ENCODE measurements at regions not wholly inside any gene's neighbourhood (a gene's known extent, or its start where the extent isn't known, plus 50 kb on each side); places are given as distances from the start of the nearest gene placed in this dataset.

GRCh38 chr4:11618666-11619282 is 190.1 kb upstream of the HS3ST1 start:
- ATAC-seq (no peak), DNase-seq (no peak)
- Histone ChIP-seq H3K9me3 (no peaks in the 10 kb centered on the region), H3K27ac (no peak overlapping the region), H3K27me3 (no peaks in the 10 kb centered on the region), H3K4me3 (no peak overlapping the region), H3K4me1 (no peaks in the 10 kb centered on the region), H3K36me3 (no peaks in the 10 kb centered on the region)
- intact Hi-C loops (cut with DNase I; ENCODE audit: low total_unique reads) (no loop called here), in situ Hi-C loops (cut with MboI; ENCODE audit: low sequenced_read_pairs in 4 of 4) (no loop called here)
- TF ChIP-seq POLR2A (IDR thresholded peaks at IDR 0.05) (no peak), CTCF (IDR thresholded peaks at IDR 0.05 in 4 of 5, conservative IDR thresholded peaks at IDR 0.05 in 1 of 5) (no peak)

- H3K27me3 ChIP-seq, result no peaks in the 10 kb centered on the region
- no peak for TF ChIP-seq POLR2A (IDR thresholded peaks at IDR 0.05)
- TF ChIP-seq CTCF (IDR thresholded peaks at IDR 0.05 in 4 of 5, conservative IDR thresholded peaks at IDR 0.05 in 1 of 5), result no peak
- H3K4me3 ChIP-seq, result no peak overlapping the region
- DNase-seq (no peak), ATAC-seq (no peak)
- intact Hi-C loops (cut with DNase I; ENCODE audit: low total_unique reads), result no loop called here
- H3K4me1 ChIP-seq, result no peaks in the 10 kb centered on the region
- in situ Hi-C loops (cut with MboI; ENCODE audit: low sequenced_read_pairs in 4 of 4), result no loop called here
- H3K36me3 ChIP-seq, result no peaks in the 10 kb centered on the region
- no peak overlapping the region for H3K27ac ChIP-seq
- H3K9me3 ChIP-seq, result no peaks in the 10 kb centered on the region
These were observed 188.2 kb upstream of the HS3ST1 start for GRCh38 chr4:11616856-11617255.

GRCh38 chr4:11615601-11616000 is 186.9 kb upstream of the HS3ST1 start:
- no peak overlapping the region for H3K27ac ChIP-seq
- H3K9me3 ChIP-seq, result no peaks in the 10 kb centered on the region
- no peak overlapping the region for H3K4me3 ChIP-seq
- DNase-seq (no peak), ATAC-seq (no peak)
- in situ Hi-C loops (cut with MboI; ENCODE audit: low sequenced_read_pairs in 4 of 4) (no loop called here), intact Hi-C loops (cut with DNase I; ENCODE audit: low total_unique reads) (no loop called here)
- H3K4me1 ChIP-seq, result no peaks in the 10 kb centered on the region
- no peaks in the 10 kb centered on the region for H3K27me3 ChIP-seq
- no peaks in the 10 kb centered on the region for H3K36me3 ChIP-seq
- TF ChIP-seq POLR2A (IDR thresholded peaks at IDR 0.05) (no peak), CTCF (IDR thresholded peaks at IDR 0.05 in 4 of 5, conservative IDR thresholded peaks at IDR 0.05 in 1 of 5) (no peak)

GRCh38 chr4:11614426-11614825 is 185.7 kb upstream of the HS3ST1 start:
- no peak for DNase-seq
- no peak for ATAC-seq
- intact Hi-C loops (cut with DNase I; ENCODE audit: low total_unique reads) (no loop called here), in situ Hi-C loops (cut with MboI; ENCODE audit: low sequenced_read_pairs in 4 of 4) (no loop called here)
- Histone ChIP-seq H3K27me3 (no peaks in the 10 kb centered on the region), H3K4me3 (no peak overlapping the region), H3K9me3 (no peaks in the 10 kb centered on the region), H3K4me1 (no peaks in the 10 kb centered on the region), H3K36me3 (no peaks in the 10 kb centered on the region), H3K27ac (no peak overlapping the region)
- TF ChIP-seq CTCF (IDR thresholded peaks at IDR 0.05 in 4 of 5, conservative IDR thresholded peaks at IDR 0.05 in 1 of 5), result no peak
- no peak for TF ChIP-seq POLR2A (IDR thresholded peaks at IDR 0.05)

GRCh38 chr4:11611868-11612267 is 183.2 kb upstream of the HS3ST1 start:
- Histone ChIP-seq H3K36me3 (no peaks in the 10 kb centered on the region), H3K4me3 (no peak overlapping the region), H3K9me3 (no peaks in the 10 kb centered on the region), H3K4me1 (no peaks in the 10 kb centered on the region), H3K27ac (no peak overlapping the region), H3K27me3 (no peaks in the 10 kb centered on the region)
- in situ Hi-C loops (cut with MboI; ENCODE audit: low sequenced_read_pairs in 4 of 4) (no loop called here), intact Hi-C loops (cut with DNase I; ENCODE audit: low total_unique reads) (no loop called here)
- ATAC-seq (no peak), DNase-seq (no peak)
- TF ChIP-seq CTCF (IDR thresholded peaks at IDR 0.05 in 4 of 5, conservative IDR thresholded peaks at IDR 0.05 in 1 of 5), result no peak
- no peak for TF ChIP-seq POLR2A (IDR thresholded peaks at IDR 0.05)
